G401 (cell line): ENCODE measurements at regions not wholly inside any gene's neighbourhood (a gene's known extent, or its start where the extent isn't known, plus 50 kb on each side); places are given as distances from the start of the nearest gene placed in this dataset.
"Not testable (repeated sequence)": the region's sequence is repeated elsewhere in the genome, so short reads cannot be mapped to it uniquely, and the experiment has no call there.

Source experiments
- DNase-seq: peaks from one replicate; pipeline ENCODE4 v3.0.0-alpha.2; 2015; ENCODE audit warnings: low spot score
- in situ Hi-C: cut with HindIII; loops from 2 replicates; pipeline ENCODE4 v1.10.0; 2016; ENCODE audit warnings: low sequenced_read_pairs, mixed read lengths

DNA sequence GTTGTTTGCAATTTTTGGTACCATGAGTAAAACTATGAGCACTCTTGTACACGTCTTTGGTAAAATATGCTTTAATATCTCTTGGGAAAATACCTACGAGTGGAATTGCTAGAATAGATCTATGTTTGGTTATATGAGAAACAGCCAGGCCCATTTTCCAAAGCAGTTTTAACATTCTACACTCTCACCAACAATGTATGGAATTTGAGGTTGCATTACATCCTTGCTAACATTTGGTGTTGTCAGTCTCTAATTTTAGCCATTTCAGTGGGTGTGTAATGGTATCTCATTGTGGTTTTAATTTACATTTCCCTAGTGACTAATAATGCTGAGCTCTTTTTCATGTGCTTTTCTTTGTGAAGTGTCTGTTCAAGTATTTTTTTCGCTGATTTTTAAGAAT lies 118.9 kb upstream of the TCF4 start:
- no peak for DNase-seq
- in situ Hi-C loops, result no loop called here

DNA sequence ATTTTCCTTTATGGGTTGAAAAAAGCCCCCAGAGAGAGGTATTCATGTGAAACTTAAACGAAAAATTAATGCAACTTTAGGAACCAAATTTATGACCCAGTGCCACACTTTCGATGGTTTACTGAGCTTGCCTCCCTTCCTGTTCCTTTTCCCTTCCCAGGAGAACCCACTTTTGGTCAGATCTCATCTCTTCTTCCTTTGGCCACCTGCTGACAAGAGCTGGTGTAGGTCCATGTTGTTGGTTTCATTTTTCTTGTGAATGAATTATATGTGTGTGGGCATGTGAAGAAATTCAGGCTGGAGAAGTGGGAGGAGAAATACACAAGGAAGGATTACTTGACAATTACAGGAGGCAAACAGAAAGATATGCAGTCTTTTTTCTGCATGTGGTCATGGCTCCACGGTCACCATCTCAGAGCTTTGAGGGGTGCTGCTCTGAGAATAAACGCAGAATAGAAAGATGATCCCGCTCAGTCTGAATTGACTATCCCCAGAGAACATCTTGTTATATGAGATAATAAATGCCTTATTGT lies 111.3 kb upstream of the TCF4 start:
- DNase-seq, result no peak
- in situ Hi-C loops, result no loop called here

DNA sequence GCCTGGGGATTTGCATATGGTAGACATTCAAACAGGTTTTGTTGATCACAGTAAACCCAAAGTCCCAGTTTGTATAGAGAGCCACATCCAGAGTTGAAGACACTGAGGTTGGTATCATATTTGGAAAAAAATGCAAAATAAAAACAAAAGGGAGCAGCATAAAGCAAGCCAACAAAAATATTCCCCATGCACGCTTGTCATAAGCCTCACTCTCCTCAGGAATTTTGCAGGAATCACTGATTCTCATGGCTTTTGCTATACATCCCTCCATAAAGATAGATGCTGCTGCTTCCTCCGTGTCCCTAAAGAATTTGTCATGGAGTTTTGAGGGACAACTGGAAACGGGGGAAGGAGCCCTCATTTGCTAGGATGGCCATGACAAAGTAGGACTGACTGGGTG lies 108.8 kb upstream of the TCF4 start:
- in situ Hi-C loops, result no loop called here
- no peak for DNase-seq

DNA sequence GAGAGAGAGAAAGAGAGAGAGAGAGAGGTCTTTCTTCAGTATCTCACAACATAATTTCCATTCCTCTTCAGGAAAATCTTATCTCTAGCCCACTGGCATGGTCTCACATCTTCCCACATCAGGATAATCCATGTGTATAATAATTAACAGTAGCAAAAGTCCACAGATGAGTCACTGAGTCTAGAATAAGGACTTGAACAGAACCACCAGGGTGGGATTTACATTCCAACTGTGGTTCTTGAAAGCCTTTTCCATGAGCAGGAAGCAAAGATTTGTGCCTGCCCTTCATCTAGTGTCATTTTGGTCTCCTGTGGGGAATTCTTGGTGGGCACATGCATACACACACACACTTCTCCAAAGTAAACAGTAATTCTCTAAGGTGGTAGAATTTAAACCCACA lies 107.1 kb upstream of the TCF4 start:
- in situ Hi-C loops, result no loop called here
- no peak for DNase-seq

DNA sequence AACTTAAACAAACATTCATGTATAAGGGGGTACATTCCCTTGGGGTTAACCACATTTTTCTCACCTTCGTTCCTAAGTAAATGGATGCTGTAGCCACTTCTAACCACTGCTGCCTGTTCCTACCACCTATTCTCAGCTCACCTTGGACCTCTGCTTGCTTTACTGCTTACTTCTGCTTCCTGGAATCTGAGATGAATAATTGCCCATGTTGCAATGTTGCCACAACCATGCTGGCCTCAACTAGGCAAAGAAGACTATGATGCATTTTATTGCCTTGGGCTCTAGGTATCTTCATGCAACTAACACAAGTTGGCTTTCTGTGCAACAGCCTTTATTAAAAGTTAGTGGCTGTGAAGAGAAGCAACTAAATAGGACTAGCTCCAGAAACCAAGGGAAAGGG lies 106.3 kb upstream of the TCF4 start:
- in situ Hi-C loops, result no loop called here
- no peak for DNase-seq

DNA sequence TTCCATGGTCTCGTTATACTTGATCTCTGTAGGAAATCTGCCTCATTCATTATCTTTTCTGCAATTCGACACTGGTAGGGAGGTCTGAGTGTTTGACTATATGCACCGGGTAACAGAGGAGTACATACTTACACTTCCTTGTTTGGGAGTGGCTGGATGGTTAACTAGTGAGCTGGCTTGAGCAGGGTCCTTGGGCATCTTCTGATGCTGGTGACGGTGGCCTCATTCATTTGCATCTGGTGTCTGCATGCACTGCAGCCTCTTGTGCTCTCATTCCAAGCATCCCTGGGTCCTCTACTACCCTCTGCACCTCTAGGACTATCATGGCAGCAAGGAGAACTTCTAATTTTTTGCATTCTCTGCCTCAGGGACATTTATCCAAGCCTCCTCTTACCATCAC lies 100.0 kb upstream of the TCF4 start:
- in situ Hi-C loops, result no loop called here
- DNase-seq, result no peak

DNA sequence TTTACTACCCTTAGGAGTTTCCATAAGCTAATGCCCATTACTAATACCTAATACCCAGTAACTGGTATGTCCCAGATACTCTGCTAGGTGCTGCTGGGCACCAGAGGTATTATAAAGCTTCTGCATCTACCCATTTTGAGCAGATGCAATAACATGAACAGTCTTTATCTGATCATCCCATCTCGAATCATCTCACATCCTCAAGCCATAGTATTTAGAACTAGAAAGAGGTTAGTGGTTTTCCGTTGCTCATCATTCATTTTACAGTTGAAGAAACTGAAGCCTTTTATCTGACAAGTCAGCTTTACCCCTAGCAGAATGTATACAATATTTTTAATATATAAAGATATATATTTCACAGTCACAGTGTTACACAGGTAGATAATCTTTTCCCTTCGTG lies 99.1 kb upstream of the TCF4 start:
- no peak for DNase-seq
- in situ Hi-C loops, result no loop called here

DNA sequence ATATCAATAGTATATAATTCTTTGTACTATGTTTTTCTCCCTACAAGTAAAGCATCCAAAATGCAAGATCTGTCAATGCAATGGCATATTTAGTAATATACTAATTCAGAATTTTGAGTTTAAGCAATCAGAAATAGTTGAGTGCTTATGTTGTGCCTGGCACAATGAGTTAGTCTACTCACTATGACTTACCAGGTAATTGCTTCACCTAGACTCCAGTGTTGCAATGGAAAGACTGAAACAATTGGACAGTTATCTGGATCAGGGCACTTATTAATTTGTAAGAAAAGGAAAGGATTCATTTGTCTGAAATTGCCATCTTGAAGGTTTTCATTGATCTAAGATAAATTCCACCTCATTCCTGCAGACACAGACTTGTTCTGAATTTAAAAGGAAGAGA lies 97.6 kb upstream of the TCF4 start:
- in situ Hi-C loops, result no loop called here
- no peak for DNase-seq

DNA sequence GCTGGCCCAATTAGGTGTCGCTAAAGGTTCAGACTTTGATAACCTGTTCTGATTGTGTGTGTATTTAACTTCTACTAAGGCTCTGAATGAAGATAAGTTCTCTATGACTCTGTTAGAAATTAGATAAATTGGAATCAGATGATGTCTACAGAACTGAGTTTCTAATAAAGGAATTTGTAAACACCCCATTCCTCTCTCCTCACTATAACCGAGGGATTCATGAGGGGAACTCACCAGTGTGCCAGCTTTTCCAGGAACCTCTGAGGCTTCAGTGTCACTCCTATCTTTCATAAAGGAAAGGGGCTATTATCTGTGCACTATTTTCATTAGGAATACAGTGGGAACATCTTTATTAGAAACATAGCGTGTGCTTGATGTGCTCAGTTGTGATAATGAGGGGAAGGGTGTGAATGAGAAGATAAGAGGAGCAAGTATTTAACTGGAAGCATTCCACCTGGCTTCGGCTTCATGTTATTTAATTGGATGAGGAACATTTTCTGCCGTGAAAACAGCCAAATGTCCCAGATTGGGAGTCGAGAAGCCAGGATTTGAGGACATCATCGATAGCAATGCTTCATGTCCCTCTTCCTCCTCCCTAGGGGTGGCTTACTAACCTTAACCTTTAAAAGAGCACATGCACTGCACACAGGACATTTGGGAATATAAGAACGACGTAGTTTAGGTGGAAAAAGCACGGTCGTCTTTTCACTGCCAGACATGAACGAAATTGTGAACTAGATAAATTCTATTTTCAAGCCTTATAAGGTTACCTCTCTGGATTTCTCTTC lies 84.8 kb upstream of the TCF4 start:
- in situ Hi-C loops, result no loop called here

DNA sequence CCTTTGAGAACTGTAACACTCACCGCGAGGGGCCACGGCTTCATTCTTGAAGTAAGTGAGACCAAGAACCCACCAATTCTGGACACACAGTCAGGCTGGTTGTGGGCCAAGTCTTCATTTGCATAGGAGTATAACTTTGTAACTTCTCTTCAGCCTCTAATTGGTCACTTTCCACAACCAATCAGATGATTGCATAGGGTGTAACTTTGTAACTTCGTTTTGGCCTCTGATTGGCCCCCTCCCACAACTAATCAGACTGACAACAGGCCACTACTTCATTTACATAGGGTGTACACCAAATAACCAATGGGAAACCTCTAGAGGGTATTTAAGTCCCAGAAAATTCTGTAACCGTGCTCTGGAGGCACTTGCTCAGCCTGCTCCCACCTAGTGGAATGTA lies 77.5 kb upstream of the TCF4 start:
- in situ Hi-C loops, result no loop called here
- no peak for DNase-seq

More for the DNA sequence above, 84.8 kb upstream of the TCF4 start:
- DNase-seq, result peak; percentile 70

DNA sequence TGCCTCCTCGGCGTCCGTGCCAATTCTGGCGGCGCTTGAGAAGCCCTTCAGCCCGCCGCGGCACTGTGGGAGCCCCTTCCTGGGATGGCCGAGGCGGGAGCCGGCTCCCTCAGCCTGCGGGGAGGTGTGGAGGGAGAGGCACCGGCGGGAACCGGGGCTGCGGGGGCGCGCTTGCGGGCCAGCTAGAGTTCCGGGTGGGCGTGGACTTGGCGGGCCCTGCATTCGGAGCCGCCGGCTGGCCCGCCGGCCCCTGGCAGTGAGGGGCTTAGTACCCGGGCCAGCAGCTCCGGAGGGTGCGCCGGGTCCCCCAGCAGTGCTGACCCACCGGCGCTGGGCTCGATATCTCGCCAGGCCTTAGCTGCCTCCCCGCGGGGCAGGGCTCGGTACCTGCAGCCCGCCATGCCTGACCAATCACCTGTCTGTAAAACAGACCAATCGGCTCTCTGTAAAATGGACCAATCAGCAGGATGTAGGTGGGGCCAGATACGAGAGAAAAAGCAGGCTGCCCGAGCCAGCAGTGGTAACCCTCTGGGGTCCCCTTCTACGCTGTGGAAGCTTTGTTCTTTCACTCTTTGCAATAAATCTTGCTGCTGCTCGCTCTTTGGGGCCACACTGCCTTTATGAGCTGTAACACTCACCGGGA lies 76.9 kb upstream of the TCF4 start:
- in situ Hi-C loops, DNase-seq: not testable (repeated sequence)

DNA sequence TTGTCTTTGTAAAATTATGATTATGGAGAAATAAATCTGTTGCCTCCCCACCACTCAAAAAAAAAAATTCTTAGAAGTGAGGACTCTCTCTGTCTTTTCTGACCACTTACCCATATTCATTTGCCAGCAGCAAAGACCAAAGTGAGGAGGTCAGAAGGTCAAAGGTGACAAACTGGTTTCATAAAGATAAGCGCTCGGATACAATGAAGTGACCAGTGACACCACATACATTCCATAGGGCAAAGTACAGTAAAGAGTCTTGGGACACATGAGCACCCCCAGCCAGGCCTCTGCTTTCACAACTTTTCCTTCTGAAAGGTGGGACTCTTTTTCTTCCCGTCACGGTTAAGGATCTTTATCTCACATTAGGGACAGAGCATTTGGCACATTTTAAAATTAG lies 75.9 kb upstream of the TCF4 start:
- no peak for DNase-seq
- in situ Hi-C loops, result no loop called here

DNA sequence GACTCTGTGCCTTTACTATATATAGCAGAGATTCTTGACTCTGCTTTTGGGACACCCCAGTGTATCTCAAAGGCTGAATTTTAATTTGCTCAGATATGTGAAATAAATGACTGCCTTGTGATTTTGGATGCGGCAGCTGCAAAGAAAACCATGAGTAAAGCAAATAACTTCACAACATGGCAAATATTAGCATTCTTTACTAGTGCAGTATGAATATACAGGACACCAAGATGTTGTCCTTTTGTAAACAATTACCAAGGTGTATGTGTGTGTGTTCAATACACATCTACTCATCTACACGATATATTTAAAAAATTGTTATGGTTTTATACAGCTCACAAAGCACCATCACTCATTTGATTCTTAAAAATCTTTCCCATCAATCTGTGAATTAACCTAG lies 70.6 kb upstream of the TCF4 start:
- DNase-seq, result no peak
- in situ Hi-C loops, result no loop called here

DNA sequence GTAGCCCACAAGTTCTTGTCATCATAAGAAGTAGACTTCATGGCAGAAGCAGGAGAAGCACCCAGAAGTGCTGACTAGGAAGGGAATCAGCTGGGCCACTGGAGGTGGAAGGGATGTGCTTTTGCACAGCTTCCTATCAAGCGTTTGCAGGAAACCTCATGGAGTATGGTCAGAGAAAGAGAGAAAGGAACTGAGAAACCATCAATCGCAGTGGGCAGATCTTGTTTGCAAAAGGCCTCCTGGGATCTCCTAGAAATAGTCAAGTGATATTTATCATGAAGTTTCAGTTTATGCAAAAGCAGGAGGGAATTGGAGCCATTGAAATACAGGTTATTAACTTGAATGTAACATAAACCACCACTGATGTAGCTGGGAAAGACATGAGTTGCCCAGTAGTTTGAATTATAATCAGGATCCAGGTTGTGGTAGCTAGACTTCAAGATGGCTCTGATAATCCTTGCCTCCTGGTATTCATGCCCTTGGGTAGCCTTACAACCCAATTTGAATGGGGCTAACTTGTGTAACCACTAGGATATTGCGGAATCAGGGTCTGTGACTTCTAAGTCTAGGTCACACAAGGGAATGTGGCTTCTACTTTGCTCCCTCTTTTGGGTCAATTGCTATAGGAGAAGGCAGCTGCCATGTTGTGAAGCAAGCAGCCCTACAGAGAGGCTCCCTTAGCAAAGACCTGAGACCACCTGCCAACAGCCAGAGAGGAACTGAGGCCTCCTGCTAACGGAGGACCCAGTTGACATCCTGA lies 69.8 kb upstream of the TCF4 start:
- DNase-seq, result no peak
- in situ Hi-C loops, result no loop called here

DNA sequence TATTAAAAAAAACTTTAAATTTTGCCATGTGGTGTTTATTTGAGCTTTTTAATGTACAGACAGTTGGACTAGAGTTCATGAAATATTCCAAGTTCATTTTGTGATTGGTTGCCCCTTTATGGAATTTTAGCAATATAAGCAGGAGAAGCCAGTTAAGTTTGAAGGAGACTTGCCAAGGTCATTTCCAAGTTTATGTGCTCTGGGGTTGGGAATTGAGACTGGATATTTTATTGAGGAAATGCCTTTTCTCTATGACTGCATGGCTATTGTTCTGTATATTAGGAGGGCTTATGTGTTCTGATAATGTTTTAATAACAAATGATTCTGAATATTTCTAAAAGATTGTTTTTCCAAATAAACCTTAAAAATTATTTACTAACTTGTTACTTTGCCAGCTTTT lies 67.0 kb upstream of the TCF4 start:
- in situ Hi-C loops, result no loop called here
- DNase-seq, result no peak

DNA sequence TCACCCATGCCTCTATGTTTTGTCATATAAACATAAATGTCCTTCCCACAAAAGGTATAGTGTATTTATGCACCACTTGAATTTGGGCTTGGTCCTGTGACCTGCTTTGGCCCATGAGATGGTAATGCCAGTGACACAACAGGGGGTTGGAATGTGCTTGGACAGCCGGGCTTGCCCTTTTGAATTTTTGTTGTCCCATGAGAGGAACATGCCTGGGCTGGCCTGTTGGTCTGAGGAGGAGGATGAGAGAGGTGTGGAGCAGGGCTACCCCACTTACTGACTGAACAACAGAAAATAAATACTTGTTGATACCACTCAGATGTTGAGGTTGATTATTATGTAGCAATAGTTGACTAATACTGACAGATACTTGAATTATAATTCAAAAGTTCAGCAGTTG lies 63.2 kb upstream of the TCF4 start:
- in situ Hi-C loops, result no loop called here

DNA sequence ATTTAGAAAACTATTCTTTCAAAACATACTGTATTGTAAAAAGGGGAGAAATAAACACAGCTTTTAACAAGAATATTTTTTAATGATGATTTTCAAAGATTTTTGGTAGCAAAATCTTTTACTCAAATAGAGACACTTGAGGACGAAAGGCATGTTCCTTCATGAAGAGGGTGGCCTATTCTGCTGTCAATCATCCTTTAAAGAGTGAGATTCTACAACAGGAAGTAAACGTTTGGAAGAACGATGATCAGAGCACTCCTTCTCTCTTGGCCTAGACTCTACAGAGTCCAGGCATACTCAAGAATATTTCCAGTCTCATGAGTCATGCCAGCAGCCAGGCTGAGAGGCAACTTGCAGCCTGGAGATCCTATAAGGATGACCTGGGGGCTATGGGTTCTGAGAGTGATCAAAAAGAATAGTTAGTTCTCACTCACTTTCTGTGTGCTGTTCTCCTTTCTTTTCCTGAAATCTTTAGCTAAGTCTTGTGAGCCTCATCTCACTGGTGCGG lies 62.4 kb upstream of the TCF4 start:
- in situ Hi-C loops, result no loop called here
- no peak for DNase-seq

More for the DNA sequence above, 63.2 kb upstream of the TCF4 start:
- no peak for DNase-seq

DNA sequence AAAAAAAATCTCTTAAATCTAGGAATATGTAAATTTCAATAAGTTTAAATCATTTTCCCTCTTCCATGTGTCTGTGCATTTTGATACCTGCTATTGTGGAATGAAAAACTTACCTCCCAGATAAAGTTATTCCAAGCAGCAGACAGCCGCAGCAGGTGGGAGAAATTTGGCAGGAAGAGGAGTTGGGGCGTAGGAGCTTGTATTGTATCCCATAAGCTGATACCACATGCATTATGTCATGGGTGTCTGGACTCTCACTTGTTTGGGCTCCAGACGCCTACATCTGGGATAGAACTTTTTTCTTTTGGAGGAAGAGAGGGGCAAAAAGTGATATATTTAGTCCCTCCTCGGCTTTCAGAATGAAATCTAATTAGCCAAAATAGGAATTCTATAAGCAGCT lies 59.3 kb upstream of the TCF4 start:
- no peak for DNase-seq
- in situ Hi-C loops, result no loop called here

DNA sequence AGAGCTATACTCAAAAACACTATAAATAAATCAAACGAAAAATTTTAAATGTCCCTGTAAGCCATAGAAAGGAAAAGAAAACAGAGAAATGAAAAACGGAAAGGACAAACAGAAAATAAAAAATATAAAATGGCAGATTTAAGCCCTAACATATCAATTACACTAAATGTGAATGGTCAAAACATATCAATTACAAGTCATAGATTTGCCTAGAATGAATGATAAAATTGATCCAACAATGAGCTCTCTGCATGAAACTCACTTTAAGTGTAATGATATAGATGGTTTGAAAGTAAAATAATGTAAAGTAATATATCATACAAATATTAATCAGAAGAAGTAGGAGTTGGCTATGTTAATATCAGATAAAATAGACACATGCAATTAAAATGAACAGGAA lies 54.2 kb upstream of the TCF4 start:
- in situ Hi-C loops, result no loop called here
- no peak for DNase-seq

DNA sequence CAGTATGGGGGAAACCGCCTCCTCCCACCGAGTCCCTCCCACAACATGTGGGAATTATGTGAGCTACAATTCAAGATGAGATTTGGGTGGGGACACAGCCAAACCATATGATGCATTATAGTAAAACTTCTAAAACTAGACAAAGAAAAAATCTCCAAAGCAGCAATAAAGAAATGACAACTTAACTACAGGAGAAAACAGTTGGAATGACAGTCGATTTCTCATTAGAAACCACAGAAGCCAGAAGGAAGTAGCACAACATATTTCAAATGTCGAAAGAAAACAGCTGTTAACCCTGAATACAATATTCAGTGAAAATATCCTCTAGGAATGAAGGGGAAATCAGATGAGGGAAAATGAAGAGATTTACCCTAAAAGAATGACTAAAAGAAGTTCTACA lies 53.5 kb upstream of the TCF4 start:
- in situ Hi-C loops, result no loop called here

More for the DNA sequence above, 53.5 kb upstream of the TCF4 start:
- DNase-seq, result no peak
